ENCODE measurements at regions not wholly inside any gene's neighbourhood (a gene's known extent, or its start where the extent isn't known, plus 50 kb on each side); places are given as distances from the start of the nearest gene placed in this dataset.

- Mint-ChIP-seq H3K27me3 (ENCODE audit: low read depth) (no peaks in the 10 kb centered on the region), H3K36me3 (ENCODE audit: low read depth) (no peaks in the 10 kb centered on the region), H3K4me3 (no peak overlapping the region), H3K4me1 (ENCODE audit: low read depth) (no peaks in the 10 kb centered on the region), H3K27ac (no peak overlapping the region), H3K9me3 (ENCODE audit: insufficient read depth) (no peaks in the 10 kb centered on the region)
- DNase-seq (no peak), ATAC-seq (no peak)
- ChIA-PET CTCF (no interaction called here), POLR2A (no interaction called here)
These were observed 137.0 kb downstream of the ZPLD1 start for GRCh38 chr3:102571720-102572384.

GRCh38 chr3:102573483-102574028, 138.7 kb downstream of the ZPLD1 start:
- DNase-seq, result no peak

GRCh38 chr3:102574355-102574754, 139.5 kb downstream of the ZPLD1 start:
- no peaks in the 10 kb centered on the region for H3K36me3 Mint-ChIP-seq (ENCODE audit: low read depth)
- peaks cover 2% of the 10 kb centered on the region for H3K27me3 Mint-ChIP-seq (ENCODE audit: low read depth)
- ATAC-seq (no peak), DNase-seq (no peak)
- no peaks in the 10 kb centered on the region for H3K9me3 Mint-ChIP-seq (ENCODE audit: insufficient read depth)
- no peaks in the 10 kb centered on the region for H3K4me1 Mint-ChIP-seq (ENCODE audit: low read depth)
- ChIA-PET POLR2A (no interaction called here), CTCF (no interaction called here)
- no peak overlapping the region for H3K4me3 Mint-ChIP-seq
- H3K27ac Mint-ChIP-seq, result no peak overlapping the region

More at GRCh38 chr3:102573483-102574028, 138.7 kb downstream of the ZPLD1 start:
- ChIA-PET CTCF (no interaction called here), POLR2A (no interaction called here)
- H3K27ac Mint-ChIP-seq, result no peak overlapping the region
- H3K4me1 Mint-ChIP-seq (ENCODE audit: low read depth), result no peaks in the 10 kb centered on the region
- H3K27me3 Mint-ChIP-seq (ENCODE audit: low read depth), result peaks cover 2% of the 10 kb centered on the region
- H3K4me3 Mint-ChIP-seq, result no peak overlapping the region
- H3K9me3 Mint-ChIP-seq (ENCODE audit: insufficient read depth), result no peaks in the 10 kb centered on the region
- no peak for ATAC-seq
- H3K36me3 Mint-ChIP-seq (ENCODE audit: low read depth), result no peaks in the 10 kb centered on the region

- no peaks in the 10 kb centered on the region for H3K9me3 Mint-ChIP-seq (ENCODE audit: insufficient read depth)
- no peak overlapping the region for H3K27ac Mint-ChIP-seq
- POLR2A ChIA-PET, result no interaction called here
- no peaks in the 10 kb centered on the region for H3K4me1 Mint-ChIP-seq (ENCODE audit: low read depth)
- H3K27me3 Mint-ChIP-seq (ENCODE audit: low read depth), result peaks cover 2% of the 10 kb centered on the region
- CTCF ChIA-PET, result interaction anchor here (0.8 kb wide), 1 partner anchor 15 kb away, joined by 3 read pairs; no protein-coding TSS in a partner anchor
- no peaks in the 10 kb centered on the region for H3K36me3 Mint-ChIP-seq (ENCODE audit: low read depth)
- no peak overlapping the region for H3K4me3 Mint-ChIP-seq
- DNase-seq, result no peak
- ATAC-seq, result no peak
These were observed 141.8 kb downstream of the ZPLD1 start for GRCh38 chr3:102576651-102577050.

- H3K27me3 Mint-ChIP-seq (ENCODE audit: low read depth), result peaks cover 2% of the 10 kb centered on the region
- CTCF ChIA-PET, result interaction anchor here (0.8 kb wide), 1 partner anchor 16 kb away, joined by 3 read pairs; no protein-coding TSS in a partner anchor
These were observed 142.4 kb downstream of the ZPLD1 start for GRCh38 chr3:102577082-102577789.

GRCh38 chr3:102580760-102581159, 145.9 kb downstream of the ZPLD1 start:
- Mint-ChIP-seq H3K27me3 (ENCODE audit: low read depth) (peaks cover 2% of the 10 kb centered on the region), H3K9me3 (ENCODE audit: insufficient read depth) (no peaks in the 10 kb centered on the region), H3K4me1 (ENCODE audit: low read depth) (no peaks in the 10 kb centered on the region), H3K27ac (no peak overlapping the region), H3K4me3 (no peak overlapping the region), H3K36me3 (ENCODE audit: low read depth) (no peaks in the 10 kb centered on the region)
- CTCF ChIA-PET, result no interaction called here
- POLR2A ChIA-PET, result no interaction called here
- DNase-seq, result no peak
- no peak for ATAC-seq

More at GRCh38 chr3:102577082-102577789, 142.4 kb downstream of the ZPLD1 start:
- Mint-ChIP-seq H3K4me3 (no peak overlapping the region), H3K27ac (no peak overlapping the region), H3K4me1 (ENCODE audit: low read depth) (no peaks in the 10 kb centered on the region), H3K9me3 (ENCODE audit: insufficient read depth) (no peaks in the 10 kb centered on the region), H3K36me3 (ENCODE audit: low read depth) (no peaks in the 10 kb centered on the region)
- POLR2A ChIA-PET, result no interaction called here
- DNase-seq (no peak), ATAC-seq (no peak)

GRCh38 chr3:102586485-102586884, 151.7 kb downstream of the ZPLD1 start:
- Mint-ChIP-seq H3K4me3 (no peak overlapping the region), H3K27me3 (ENCODE audit: low read depth) (no peaks in the 10 kb centered on the region), H3K27ac (no peak overlapping the region), H3K4me1 (ENCODE audit: low read depth) (no peaks in the 10 kb centered on the region), H3K9me3 (ENCODE audit: insufficient read depth) (no peaks in the 10 kb centered on the region), H3K36me3 (ENCODE audit: low read depth) (no peaks in the 10 kb centered on the region)
- DNase-seq (no peak), ATAC-seq (no peak)
- POLR2A ChIA-PET, result no interaction called here
- CTCF ChIA-PET, result no interaction called here

- DNase-seq (no peak), ATAC-seq (no peak)
- POLR2A ChIA-PET, result no interaction called here
- Mint-ChIP-seq H3K27me3 (ENCODE audit: low read depth) (no peaks in the 10 kb centered on the region), H3K36me3 (ENCODE audit: low read depth) (no peaks in the 10 kb centered on the region), H3K27ac (no peak overlapping the region), H3K4me3 (no peak overlapping the region), H3K4me1 (ENCODE audit: low read depth) (no peaks in the 10 kb centered on the region), H3K9me3 (ENCODE audit: insufficient read depth) (no peaks in the 10 kb centered on the region)
- CTCF ChIA-PET, result no interaction called here
These were observed 159.2 kb downstream of the ZPLD1 start for GRCh38 chr3:102593812-102594602.

GRCh38 chr3:102595057-102595456, 160.2 kb downstream of the ZPLD1 start:
- no peak overlapping the region for H3K27ac Mint-ChIP-seq
- no peaks in the 10 kb centered on the region for H3K9me3 Mint-ChIP-seq (ENCODE audit: insufficient read depth)
- no peaks in the 10 kb centered on the region for H3K27me3 Mint-ChIP-seq (ENCODE audit: low read depth)
- no peaks in the 10 kb centered on the region for H3K4me1 Mint-ChIP-seq (ENCODE audit: low read depth)
- no peak overlapping the region for H3K4me3 Mint-ChIP-seq
- ATAC-seq (no peak), DNase-seq (no peak)
- ChIA-PET CTCF (no interaction called here), POLR2A (no interaction called here)
- no peaks in the 10 kb centered on the region for H3K36me3 Mint-ChIP-seq (ENCODE audit: low read depth)

- ChIA-PET POLR2A (no interaction called here), CTCF (no interaction called here)
- Mint-ChIP-seq H3K27me3 (ENCODE audit: low read depth) (no peaks in the 10 kb centered on the region), H3K36me3 (ENCODE audit: low read depth) (no peaks in the 10 kb centered on the region), H3K9me3 (ENCODE audit: insufficient read depth) (no peaks in the 10 kb centered on the region), H3K4me3 (no peak overlapping the region), H3K4me1 (ENCODE audit: low read depth) (no peaks in the 10 kb centered on the region), H3K27ac (no peak overlapping the region)
- no peak for DNase-seq
- ATAC-seq, result no peak
These were observed 165.2 kb downstream of the ZPLD1 start for GRCh38 chr3:102599819-102600576.

- Mint-ChIP-seq H3K27ac (no peak overlapping the region), H3K9me3 (ENCODE audit: insufficient read depth) (no peaks in the 10 kb centered on the region), H3K4me1 (ENCODE audit: low read depth) (no peaks in the 10 kb centered on the region), H3K36me3 (ENCODE audit: low read depth) (no peaks in the 10 kb centered on the region), H3K27me3 (ENCODE audit: low read depth) (no peaks in the 10 kb centered on the region), H3K4me3 (no peak overlapping the region)
- POLR2A ChIA-PET, result no interaction called here
- CTCF ChIA-PET, result no interaction called here
- DNase-seq (no peak), ATAC-seq (no peak)
These were observed 170.3 kb downstream of the ZPLD1 start for GRCh38 chr3:102605153-102605552.
